ENCODE measurements at regions not wholly inside any gene's neighbourhood (a gene's known extent, or its start where the extent isn't known, plus 50 kb on each side); places are given as distances from the start of the nearest gene placed in this dataset.

DNA sequence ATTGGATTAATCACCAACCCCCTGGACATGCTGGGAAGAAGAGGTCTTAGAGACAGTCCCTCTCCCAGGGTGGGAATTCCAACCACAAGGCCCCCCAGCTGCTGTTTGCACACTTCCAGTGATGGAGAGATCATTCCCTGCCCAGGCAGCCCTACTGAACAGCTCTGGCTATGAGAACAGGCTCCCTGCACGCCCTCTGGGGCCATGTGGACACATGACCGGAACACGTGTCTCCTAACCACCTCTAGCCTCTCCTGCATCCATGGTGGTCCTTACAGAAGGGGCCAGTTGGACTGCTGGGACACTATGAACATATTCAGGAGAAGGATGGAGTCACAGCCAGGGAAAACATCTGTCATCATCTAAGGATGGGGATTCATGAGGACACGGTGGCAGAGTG lies 196.2 kb downstream of the MN1 start:
- TF ChIP-seq, protein P1, sequence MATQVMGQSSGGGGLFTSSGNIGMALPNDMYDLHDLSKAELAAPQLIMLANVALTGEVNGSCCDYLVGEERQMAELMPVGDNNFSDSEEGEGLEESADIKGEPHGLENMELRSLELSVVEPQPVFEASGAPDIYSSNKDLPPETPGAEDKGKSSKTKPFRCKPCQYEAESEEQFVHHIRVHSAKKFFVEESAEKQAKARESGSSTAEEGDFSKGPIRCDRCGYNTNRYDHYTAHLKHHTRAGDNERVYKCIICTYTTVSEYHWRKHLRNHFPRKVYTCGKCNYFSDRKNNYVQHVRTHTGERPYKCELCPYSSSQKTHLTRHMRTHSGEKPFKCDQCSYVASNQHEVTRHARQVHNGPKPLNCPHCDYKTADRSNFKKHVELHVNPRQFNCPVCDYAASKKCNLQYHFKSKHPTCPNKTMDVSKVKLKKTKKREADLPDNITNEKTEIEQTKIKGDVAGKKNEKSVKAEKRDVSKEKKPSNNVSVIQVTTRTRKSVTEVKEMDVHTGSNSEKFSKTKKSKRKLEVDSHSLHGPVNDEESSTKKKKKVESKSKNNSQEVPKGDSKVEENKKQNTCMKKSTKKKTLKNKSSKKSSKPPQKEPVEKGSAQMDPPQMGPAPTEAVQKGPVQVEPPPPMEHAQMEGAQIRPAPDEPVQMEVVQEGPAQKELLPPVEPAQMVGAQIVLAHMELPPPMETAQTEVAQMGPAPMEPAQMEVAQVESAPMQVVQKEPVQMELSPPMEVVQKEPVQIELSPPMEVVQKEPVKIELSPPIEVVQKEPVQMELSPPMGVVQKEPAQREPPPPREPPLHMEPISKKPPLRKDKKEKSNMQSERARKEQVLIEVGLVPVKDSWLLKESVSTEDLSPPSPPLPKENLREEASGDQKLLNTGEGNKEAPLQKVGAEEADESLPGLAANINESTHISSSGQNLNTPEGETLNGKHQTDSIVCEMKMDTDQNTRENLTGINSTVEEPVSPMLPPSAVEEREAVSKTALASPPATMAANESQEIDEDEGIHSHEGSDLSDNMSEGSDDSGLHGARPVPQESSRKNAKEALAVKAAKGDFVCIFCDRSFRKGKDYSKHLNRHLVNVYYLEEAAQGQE (IDR thresholded peaks at IDR 0.05; ENCODE audit: insufficient read depth in 1 of 2, low read depth in 2 of 2, low read length in 2 of 2) = no peak
- TF ChIP-seq POLR2AphosphoS5 (IDR thresholded peaks at IDR 0.05; ENCODE audit: low read depth, low read length) (no peak), FOXP2 (optimal IDR thresholded peaks at IDR 0.05; ENCODE audit: borderline replicate concordance, extremely low read depth, extremely low read length, insufficient read depth) (no peak), TAF1 (IDR thresholded peaks at IDR 0.05; ENCODE audit: borderline replicate concordance, insufficient read depth, low read length) (no peak)

Data from PFSK-1 (cell line).